Neural cell (in vitro differentiated cells): ENCODE measurements at regions not wholly inside any gene's neighbourhood (a gene's known extent, or its start where the extent isn't known, plus 50 kb on each side); places are given as distances from the start of the nearest gene placed in this dataset.

Experiments
- H2AFZ ChIP-seq: fragments of 200-600, 300-800 bp; sonication (generic), shearing (Covaris generic); 2 replicates; pipeline ENCODE4 v1.6.0; 2014; ENCODE audit warnings: low read depth, mild to moderate bottlenecking, antibody characterized with exemption, low read length, moderate library complexity
- H3F3A ChIP-seq: fragments of 200-600 bp; shearing (Covaris generic); 2 replicates; pipeline ENCODE4 v1.6.1; 2016; ENCODE audit warnings: mild to moderate bottlenecking, moderate library complexity, mixed read lengths, antibody characterized with exemption, low read length; ENCODE audit not compliant: insufficient read depth, poor library complexity, severe bottlenecking
- H3K27ac ChIP-seq: fragments of 200-600, 300-800 bp; sonication (generic), shearing (Covaris generic); 2 replicates; pipeline ENCODE4 v1.5.1; 2014; ENCODE audit warnings: mild to moderate bottlenecking, low read length, moderate library complexity
- H3K27me3 ChIP-seq: fragments of 300-800, 200-600 bp; sonication (generic), shearing (Covaris generic); 2 replicates; pipeline ENCODE4 v1.6.0; 2014; ENCODE audit warnings: mild to moderate bottlenecking, low read depth, low read length, moderate library complexity; ENCODE audit not compliant: insufficient read depth
- H3K36me3 ChIP-seq: fragments of 300-800, 200-600 bp; sonication (generic), shearing (Covaris generic); 2 replicates; pipeline ENCODE4 v1.5.1; 2014; ENCODE audit warnings: mild to moderate bottlenecking, antibody characterized with exemption, low read length, moderate library complexity; ENCODE audit not compliant: insufficient read depth
- H3K4me2 ChIP-seq: fragments of 300-800, 200-600 bp; sonication (generic), shearing (Covaris generic); 2 replicates; pipeline ENCODE4 v1.6.0; 2014; ENCODE audit warnings: mild to moderate bottlenecking, low read length
- H3K4me3 ChIP-seq: fragments of 300-800, 200-600 bp; sonication (generic), shearing (Covaris generic); 2 replicates; pipeline ENCODE4 v1.5.1; 2014; ENCODE audit warnings: mild to moderate bottlenecking, low read length, moderate library complexity
- H3K79me2 ChIP-seq: fragments of 200-600 bp; shearing (Covaris generic); replicated peaks from 2 replicates; pipeline ENCODE4 v1.6.0; 2014; ENCODE audit warnings: mild to moderate bottlenecking, low read length, moderate library complexity; ENCODE audit not compliant: insufficient read depth
- H3K9ac ChIP-seq: fragments of 300-800, 200-600 bp; sonication (generic), shearing (Covaris generic); 2 replicates; pipeline ENCODE4 v1.6.1; 2016; ENCODE audit warnings: mild to moderate bottlenecking, low read length, mixed read lengths
- H3K9me2 ChIP-seq: fragments of 200-600 bp; shearing (Covaris generic); 2 replicates; pipeline ENCODE4 v1.6.1; 2016; ENCODE audit warnings: mild to moderate bottlenecking, low read length, mixed read lengths; ENCODE audit not compliant: insufficient read depth
- H3K9me3 ChIP-seq: fragments of 200-600, 300-800 bp; sonication (generic), shearing (Covaris generic); 2 replicates; pipeline ENCODE4 v1.6.1; 2016; ENCODE audit warnings: mild to moderate bottlenecking, mixed run types, low read length, moderate library complexity, mixed read lengths
- H4K20me1 ChIP-seq: fragments of 200-600 bp; shearing (Covaris generic); 2 replicates; pipeline ENCODE4 v1.6.1; 2016; ENCODE audit warnings: mild to moderate bottlenecking, mixed run types; ENCODE audit not compliant: insufficient read depth
- EP300 ChIP-seq: fragments of 450-650 bp; conservative IDR thresholded peaks from 2 replicates; pipeline ENCODE4 v1.6.1; 2014; ENCODE audit warnings: antibody characterized with exemption, mild to moderate bottlenecking, moderate library complexity; ENCODE audit not compliant: poor library complexity, severe bottlenecking
- EZH2 ChIP-seq: fragments of 200-600, 300-800 bp; shearing (Covaris generic), sonication (generic); IDR thresholded peaks from 2 replicates; pipeline ENCODE4 v1.6.1; 2014; ENCODE audit warnings: antibody characterized with exemption, low read length, borderline replicate concordance, mild to moderate bottlenecking; ENCODE audit not compliant: insufficient read depth, poor library complexity, severe bottlenecking
- MXI1 ChIP-seq: fragments of 450-650 bp; conservative IDR thresholded peaks from 2 replicates; pipeline ENCODE4 v1.6.1; 2014; ENCODE audit warnings: antibody characterized with exemption, mild to moderate bottlenecking; ENCODE audit not compliant: poor library complexity, severe bottlenecking
- POLR2AphosphoS5 ChIP-seq: IDR thresholded peaks from 2 replicates; pipeline ENCODE4 v1.6.1; 2012
- RAD21 ChIP-seq: fragments of 450-650 bp; conservative IDR thresholded peaks from 2 replicates; pipeline ENCODE4 v1.6.1; 2014; ENCODE audit warnings: antibody characterized with exemption, mild to moderate bottlenecking, moderate library complexity
- SMC3 ChIP-seq: fragments of 450-650 bp; conservative IDR thresholded peaks from 2 replicates; pipeline ENCODE4 v1.6.1; 2014; ENCODE audit warnings: antibody characterized with exemption, mild to moderate bottlenecking, moderate library complexity; ENCODE audit not compliant: poor library complexity
- TAF1 ChIP-seq: IDR thresholded peaks from 2 replicates; pipeline ENCODE4 v1.6.1; 2012; ENCODE audit warnings: low read depth
- TF ChIP-seq, protein P1 (sequence below): IDR thresholded peaks from 2 replicates; pipeline ENCODE4 v1.6.1; 2012; ENCODE audit warnings: borderline replicate concordance
- TF ChIP-seq, protein P2 (sequence below): fragments of 450-650 bp; IDR thresholded peaks from 2 replicates; pipeline ENCODE4 v1.5.1; 2014; ENCODE audit warnings: antibody characterized with exemption, mild to moderate bottlenecking, moderate library complexity; ENCODE audit not compliant: poor library complexity, severe bottlenecking

DNA sequence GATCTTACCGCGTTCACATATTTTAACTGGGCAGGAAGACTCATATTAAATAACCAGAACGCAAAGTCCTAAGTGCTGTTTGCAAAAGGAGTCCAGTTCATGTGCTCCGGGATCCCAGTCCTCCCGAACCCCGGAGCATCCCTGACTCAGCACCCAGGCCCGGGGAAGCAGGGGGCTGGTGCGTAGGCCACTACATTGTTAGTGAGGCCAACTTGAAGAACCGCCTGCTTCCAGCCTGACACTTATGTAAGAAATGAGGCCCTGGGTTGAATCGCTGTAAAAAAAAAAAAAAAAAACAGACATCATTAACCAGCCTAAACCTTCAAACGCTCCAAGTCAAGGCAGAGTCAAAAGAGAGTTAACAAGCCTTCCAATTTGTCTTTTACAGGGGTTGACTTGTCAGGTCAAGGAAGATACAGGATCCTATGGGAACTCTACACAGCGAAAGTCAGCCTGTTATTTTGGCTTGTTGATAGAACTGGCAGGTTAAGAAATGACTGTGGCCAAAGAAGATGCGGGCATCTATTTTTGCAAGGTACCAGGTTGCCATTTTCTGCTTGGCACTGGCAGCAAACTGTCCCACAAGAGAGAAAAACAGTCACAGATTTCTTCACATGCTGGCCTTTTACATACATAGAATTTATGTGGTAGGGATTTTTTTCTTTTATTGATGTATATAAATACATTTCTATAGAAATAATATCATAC lies 93.3 kb downstream of the ACTL7B start:
- TF ChIP-seq, protein P1, sequence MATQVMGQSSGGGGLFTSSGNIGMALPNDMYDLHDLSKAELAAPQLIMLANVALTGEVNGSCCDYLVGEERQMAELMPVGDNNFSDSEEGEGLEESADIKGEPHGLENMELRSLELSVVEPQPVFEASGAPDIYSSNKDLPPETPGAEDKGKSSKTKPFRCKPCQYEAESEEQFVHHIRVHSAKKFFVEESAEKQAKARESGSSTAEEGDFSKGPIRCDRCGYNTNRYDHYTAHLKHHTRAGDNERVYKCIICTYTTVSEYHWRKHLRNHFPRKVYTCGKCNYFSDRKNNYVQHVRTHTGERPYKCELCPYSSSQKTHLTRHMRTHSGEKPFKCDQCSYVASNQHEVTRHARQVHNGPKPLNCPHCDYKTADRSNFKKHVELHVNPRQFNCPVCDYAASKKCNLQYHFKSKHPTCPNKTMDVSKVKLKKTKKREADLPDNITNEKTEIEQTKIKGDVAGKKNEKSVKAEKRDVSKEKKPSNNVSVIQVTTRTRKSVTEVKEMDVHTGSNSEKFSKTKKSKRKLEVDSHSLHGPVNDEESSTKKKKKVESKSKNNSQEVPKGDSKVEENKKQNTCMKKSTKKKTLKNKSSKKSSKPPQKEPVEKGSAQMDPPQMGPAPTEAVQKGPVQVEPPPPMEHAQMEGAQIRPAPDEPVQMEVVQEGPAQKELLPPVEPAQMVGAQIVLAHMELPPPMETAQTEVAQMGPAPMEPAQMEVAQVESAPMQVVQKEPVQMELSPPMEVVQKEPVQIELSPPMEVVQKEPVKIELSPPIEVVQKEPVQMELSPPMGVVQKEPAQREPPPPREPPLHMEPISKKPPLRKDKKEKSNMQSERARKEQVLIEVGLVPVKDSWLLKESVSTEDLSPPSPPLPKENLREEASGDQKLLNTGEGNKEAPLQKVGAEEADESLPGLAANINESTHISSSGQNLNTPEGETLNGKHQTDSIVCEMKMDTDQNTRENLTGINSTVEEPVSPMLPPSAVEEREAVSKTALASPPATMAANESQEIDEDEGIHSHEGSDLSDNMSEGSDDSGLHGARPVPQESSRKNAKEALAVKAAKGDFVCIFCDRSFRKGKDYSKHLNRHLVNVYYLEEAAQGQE: no peak
- no peak overlapping the region for H3K27ac ChIP-seq

DNA sequence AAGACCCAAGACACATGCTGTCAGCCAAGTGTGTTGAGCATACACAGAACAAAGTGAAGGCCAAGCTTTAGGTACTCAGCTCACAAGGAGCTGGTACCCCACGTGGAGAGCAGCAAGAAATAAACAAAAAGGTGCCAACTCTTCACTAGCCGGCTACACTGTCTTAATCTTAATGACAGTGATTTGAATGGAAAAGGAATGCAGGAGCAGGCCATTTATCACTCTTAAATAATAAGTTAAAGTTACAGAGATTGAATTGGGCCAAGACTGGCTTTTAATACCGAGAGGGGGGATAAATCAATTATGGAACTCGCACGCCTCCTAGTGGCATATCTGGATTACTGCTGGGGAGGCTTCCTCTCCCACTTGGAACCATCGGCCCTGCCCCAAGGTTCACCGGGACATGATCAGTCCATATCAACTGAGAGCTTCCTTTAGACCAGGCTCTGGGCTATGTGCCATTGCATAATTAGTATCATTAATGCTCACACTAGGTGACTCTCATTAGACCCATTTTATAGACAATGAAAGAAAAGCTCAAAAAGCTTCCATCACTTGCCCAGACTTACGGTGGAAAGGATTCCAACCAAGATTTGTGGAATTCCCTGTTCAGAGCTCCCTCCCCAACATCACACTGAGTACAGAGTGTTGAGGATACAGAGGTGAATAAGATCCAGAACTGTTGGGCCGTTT lies 94.0 kb downstream of the ACTL7B start:
- H2AFZ ChIP-seq: no peak overlapping the region
- H3K9me3 ChIP-seq: no peaks in the 10 kb centered on the region
- no peak overlapping the region for H3K9ac ChIP-seq
- no peaks in the 10 kb centered on the region for H3F3A ChIP-seq
- H3K36me3 ChIP-seq: no peaks in the 10 kb centered on the region
- no peaks in the 10 kb centered on the region for H4K20me1 ChIP-seq
- no peak overlapping the region for H3K27ac ChIP-seq
- H3K4me2 ChIP-seq: no peak overlapping the region
- H3K4me3 ChIP-seq: no peak overlapping the region
- H3K27me3 ChIP-seq: no peaks in the 10 kb centered on the region
- TF ChIP-seq RAD21 (peak; percentile 80), EP300 (no peak), TAF1 (no peak), POLR2AphosphoS5 (no peak), EZH2 (no peak), MXI1 (no peak), SMC3 (peak; percentile 77)
- TF ChIP-seq, protein P1: no peak
- TF ChIP-seq, protein P2, sequence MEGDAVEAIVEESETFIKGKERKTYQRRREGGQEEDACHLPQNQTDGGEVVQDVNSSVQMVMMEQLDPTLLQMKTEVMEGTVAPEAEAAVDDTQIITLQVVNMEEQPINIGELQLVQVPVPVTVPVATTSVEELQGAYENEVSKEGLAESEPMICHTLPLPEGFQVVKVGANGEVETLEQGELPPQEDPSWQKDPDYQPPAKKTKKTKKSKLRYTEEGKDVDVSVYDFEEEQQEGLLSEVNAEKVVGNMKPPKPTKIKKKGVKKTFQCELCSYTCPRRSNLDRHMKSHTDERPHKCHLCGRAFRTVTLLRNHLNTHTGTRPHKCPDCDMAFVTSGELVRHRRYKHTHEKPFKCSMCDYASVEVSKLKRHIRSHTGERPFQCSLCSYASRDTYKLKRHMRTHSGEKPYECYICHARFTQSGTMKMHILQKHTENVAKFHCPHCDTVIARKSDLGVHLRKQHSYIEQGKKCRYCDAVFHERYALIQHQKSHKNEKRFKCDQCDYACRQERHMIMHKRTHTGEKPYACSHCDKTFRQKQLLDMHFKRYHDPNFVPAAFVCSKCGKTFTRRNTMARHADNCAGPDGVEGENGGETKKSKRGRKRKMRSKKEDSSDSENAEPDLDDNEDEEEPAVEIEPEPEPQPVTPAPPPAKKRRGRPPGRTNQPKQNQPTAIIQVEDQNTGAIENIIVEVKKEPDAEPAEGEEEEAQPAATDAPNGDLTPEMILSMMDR: peak; percentile 75
- no peaks in the 10 kb centered on the region for H3K9me2 ChIP-seq
- no peaks in the 10 kb centered on the region for H3K79me2 ChIP-seq

More for the DNA sequence above, 93.3 kb downstream of the ACTL7B start:
- Histone ChIP-seq H3K79me2 (no peaks in the 10 kb centered on the region), H2AFZ (no peak overlapping the region), H3K27me3 (no peaks in the 10 kb centered on the region), H3K36me3 (no peaks in the 10 kb centered on the region), H3K9me2 (no peaks in the 10 kb centered on the region), H3K9me3 (no peaks in the 10 kb centered on the region), H3K4me2 (no peak overlapping the region), H3K9ac (no peak overlapping the region), H3K4me3 (no peak overlapping the region), H4K20me1 (no peaks in the 10 kb centered on the region), H3F3A (no peaks in the 10 kb centered on the region)
